GM21619 (cell line): ENCODE measurements at regions not wholly inside any gene's neighbourhood (a gene's known extent, or its start where the extent isn't known, plus 50 kb on each side); places are given as distances from the start of the nearest gene placed in this dataset.

Source experiments
- ATAC-seq: cut with Tn5 transposase; IDR thresholded peaks from one replicate; pipeline ENCODE4 v1.9.1; 2021; ENCODE audit not compliant: unreplicated experiment

GRCh38 chr9:26415528-26415927 is 477.1 kb downstream of the CAAP1 start:
- ATAC-seq: no peak

GRCh38 chr9:26413611-26414010 is 479.0 kb downstream of the CAAP1 start:
- ATAC-seq: no peak

- ATAC-seq: no peak
Measured at GRCh38 chr9:26412446-26412845, 480.2 kb downstream of the CAAP1 start.

GRCh38 chr9:26406676-26407075 is 485.9 kb downstream of the CAAP1 start:
- ATAC-seq: no peak

- no peak for ATAC-seq
Measured at GRCh38 chr9:26399556-26399955, 493.0 kb downstream of the CAAP1 start.

- ATAC-seq: no peak
Measured at GRCh38 chr9:26394025-26394424, 498.6 kb downstream of the CAAP1 start.

GRCh38 chr9:26392639-26393038 is 500.0 kb downstream of the CAAP1 start:
- ATAC-seq: no peak

- no peak for ATAC-seq
Measured at GRCh38 chr9:26391036-26391435, 501.6 kb downstream of the CAAP1 start.

GRCh38 chr9:26375448-26375847 is 517.2 kb downstream of the CAAP1 start:
- no peak for ATAC-seq

- no peak for ATAC-seq
Measured at GRCh38 chr9:26373616-26374015, 519.0 kb downstream of the CAAP1 start.

- no peak for ATAC-seq
Measured at GRCh38 chr9:26371236-26371635, 521.4 kb downstream of the CAAP1 start.

GRCh38 chr9:26369093-26369492 is 523.5 kb downstream of the CAAP1 start:
- no peak for ATAC-seq

GRCh38 chr9:26368241-26368640 is 524.4 kb downstream of the CAAP1 start:
- ATAC-seq: no peak

GRCh38 chr9:26361010-26361409 is 531.6 kb downstream of the CAAP1 start:
- no peak for ATAC-seq

- ATAC-seq: no peak
Measured at GRCh38 chr9:26358836-26359235, 533.8 kb downstream of the CAAP1 start.

- no peak for ATAC-seq
Measured at GRCh38 chr9:26357803-26358344, 534.7 kb downstream of the CAAP1 start.

GRCh38 chr9:26356491-26356890 is 536.1 kb downstream of the CAAP1 start:
- ATAC-seq: no peak

GRCh38 chr9:26346942-26347477 is 545.6 kb downstream of the CAAP1 start:
- no peak for ATAC-seq

GRCh38 chr9:26341545-26341944 is 551.1 kb downstream of the CAAP1 start:
- no peak for ATAC-seq

- no peak for ATAC-seq
Measured at GRCh38 chr9:26339796-26340195, 552.8 kb downstream of the CAAP1 start.

GRCh38 chr9:26335116-26335515 is 557.5 kb downstream of the CAAP1 start:
- ATAC-seq: no peak

GRCh38 chr9:26334706-26335105 is 557.9 kb downstream of the CAAP1 start:
- ATAC-seq: no peak

- ATAC-seq: no peak
Measured at GRCh38 chr9:26331223-26331622, 561.4 kb downstream of the CAAP1 start.
